ENCODE measurements at regions not wholly inside any gene's neighbourhood (a gene's known extent, or its start where the extent isn't known, plus 50 kb on each side); places are given as distances from the start of the nearest gene placed in this dataset.

DNA sequence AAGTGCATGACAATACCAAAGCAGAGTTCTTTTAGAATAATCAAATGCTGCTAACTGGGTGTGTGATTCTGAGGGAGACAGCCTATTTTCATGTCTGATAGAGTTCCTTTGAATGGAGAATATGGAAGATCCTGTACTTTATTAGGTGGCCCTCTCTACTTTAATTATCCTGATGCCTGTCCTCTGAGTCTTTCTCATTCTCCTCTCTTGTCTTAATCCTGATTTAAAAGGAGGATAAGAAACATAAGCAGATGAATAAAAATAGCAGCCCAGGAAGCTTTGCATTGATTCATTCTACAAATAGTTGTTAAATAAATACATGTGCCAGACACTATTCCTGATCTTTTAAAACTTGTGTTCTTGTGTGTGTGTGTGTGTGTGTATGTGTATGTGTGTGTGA, 387.3 kb downstream of the SPRY1 start:
- dilution Hi-C loops (cut with MboI; ENCODE audit: extremely low pct_ligation_motif_present, low sequenced_read_pairs): no loop called here
- H3K36me3 ChIP-seq (ENCODE audit: control insufficient read depth in 2 of 2, extremely low read depth in 1 of 2, insufficient read depth in 2 of 2, low read length in 2 of 2): no peaks in the 10 kb centered on the region

DNA sequence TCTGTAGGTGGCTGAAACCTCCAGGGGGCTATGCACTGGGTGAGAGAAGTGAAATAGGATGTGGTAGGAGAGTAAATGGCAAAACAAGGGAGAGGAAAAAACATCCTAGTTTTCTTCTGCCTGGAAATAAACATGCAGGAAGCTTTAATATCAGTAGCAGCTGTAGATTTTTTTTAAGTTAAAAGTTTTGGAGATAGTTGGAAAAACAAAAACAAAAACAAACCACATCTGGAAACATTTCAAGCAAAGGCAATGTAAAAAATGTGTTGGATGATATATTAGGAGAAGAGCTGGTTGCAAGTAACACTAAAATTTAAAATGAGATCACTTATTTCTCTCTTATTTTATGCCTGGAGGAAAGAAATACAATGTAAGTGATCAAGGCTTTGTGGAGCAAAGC, 388.0 kb downstream of the SPRY1 start:
- no peaks in the 10 kb centered on the region for H3K79me2 ChIP-seq (ENCODE audit: control insufficient read depth, insufficient read depth, low read length)
- H3K4me3 ChIP-seq (ENCODE audit: control insufficient read depth in 2 of 3, extremely low read depth in 1 of 3, insufficient read depth in 2 of 3, low read depth in 1 of 3, low read length in 3 of 3): no peak overlapping the region
- H3K27me3 ChIP-seq (ENCODE audit: control insufficient read depth, extremely low read depth, insufficient read depth, low read length): no peaks in the 10 kb centered on the region
- TF ChIP-seq, protein P1, sequence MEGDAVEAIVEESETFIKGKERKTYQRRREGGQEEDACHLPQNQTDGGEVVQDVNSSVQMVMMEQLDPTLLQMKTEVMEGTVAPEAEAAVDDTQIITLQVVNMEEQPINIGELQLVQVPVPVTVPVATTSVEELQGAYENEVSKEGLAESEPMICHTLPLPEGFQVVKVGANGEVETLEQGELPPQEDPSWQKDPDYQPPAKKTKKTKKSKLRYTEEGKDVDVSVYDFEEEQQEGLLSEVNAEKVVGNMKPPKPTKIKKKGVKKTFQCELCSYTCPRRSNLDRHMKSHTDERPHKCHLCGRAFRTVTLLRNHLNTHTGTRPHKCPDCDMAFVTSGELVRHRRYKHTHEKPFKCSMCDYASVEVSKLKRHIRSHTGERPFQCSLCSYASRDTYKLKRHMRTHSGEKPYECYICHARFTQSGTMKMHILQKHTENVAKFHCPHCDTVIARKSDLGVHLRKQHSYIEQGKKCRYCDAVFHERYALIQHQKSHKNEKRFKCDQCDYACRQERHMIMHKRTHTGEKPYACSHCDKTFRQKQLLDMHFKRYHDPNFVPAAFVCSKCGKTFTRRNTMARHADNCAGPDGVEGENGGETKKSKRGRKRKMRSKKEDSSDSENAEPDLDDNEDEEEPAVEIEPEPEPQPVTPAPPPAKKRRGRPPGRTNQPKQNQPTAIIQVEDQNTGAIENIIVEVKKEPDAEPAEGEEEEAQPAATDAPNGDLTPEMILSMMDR (optimal IDR thresholded peaks at IDR 0.05 in 1 of 3, IDR thresholded peaks at IDR 0.05 in 1 of 3, conservative IDR thresholded peaks at IDR 0.05 in 1 of 3; ENCODE audit: extremely low read depth in 1 of 3, insufficient read depth in 2 of 3, low read length in 3 of 3): no peak
- no peak for TF ChIP-seq EZH2 (IDR thresholded peaks at IDR 0.05; ENCODE audit: low read length)
- no peaks in the 10 kb centered on the region for H3K9me1 ChIP-seq (ENCODE audit: control insufficient read depth, extremely low read depth, insufficient read depth, low read length)
- H3K36me3 ChIP-seq (ENCODE audit: control insufficient read depth in 2 of 2, extremely low read depth in 1 of 2, insufficient read depth in 2 of 2, low read length in 2 of 2): no peaks in the 10 kb centered on the region
- dilution Hi-C loops (cut with MboI; ENCODE audit: extremely low pct_ligation_motif_present, low sequenced_read_pairs): no loop called here
- H2AFZ ChIP-seq (ENCODE audit: control insufficient read depth, low read length): no peak overlapping the region
- H3K4me1 ChIP-seq (ENCODE audit: control insufficient read depth, extremely low read depth, insufficient read depth, low read length): no peaks in the 10 kb centered on the region
- H3K4me2 ChIP-seq (ENCODE audit: control insufficient read depth, extremely low read depth, insufficient read depth, low read depth, low read length): no peak overlapping the region
- H3K9ac ChIP-seq (ENCODE audit: control insufficient read depth, extremely low read depth, insufficient read depth, low read length): no peak overlapping the region
- DNase-seq (ENCODE audit: low read depth, low spot score) (no peak), FAIRE-seq (no peak)
- no peak overlapping the region for H3K27ac ChIP-seq (ENCODE audit: control insufficient read depth, insufficient read depth, low read length)
- no peaks in the 10 kb centered on the region for H3K9me3 ChIP-seq (ENCODE audit: control insufficient read depth, low read depth, low read length)
- H4K20me1 ChIP-seq (ENCODE audit: control insufficient read depth, extremely low read depth, insufficient read depth, low read length): no peaks in the 10 kb centered on the region

More for the DNA sequence above, 387.3 kb downstream of the SPRY1 start:
- Histone ChIP-seq H3K9me3 (ENCODE audit: control insufficient read depth, low read depth, low read length) (no peaks in the 10 kb centered on the region), H3K9me1 (ENCODE audit: control insufficient read depth, extremely low read depth, insufficient read depth, low read length) (no peaks in the 10 kb centered on the region), H4K20me1 (ENCODE audit: control insufficient read depth, extremely low read depth, insufficient read depth, low read length) (no peaks in the 10 kb centered on the region), H3K9ac (ENCODE audit: control insufficient read depth, extremely low read depth, insufficient read depth, low read length) (no peak overlapping the region), H3K27me3 (ENCODE audit: control insufficient read depth, extremely low read depth, insufficient read depth, low read length) (no peaks in the 10 kb centered on the region), H3K27ac (ENCODE audit: control insufficient read depth, insufficient read depth, low read length) (no peak overlapping the region), H3K4me2 (ENCODE audit: control insufficient read depth, extremely low read depth, insufficient read depth, low read depth, low read length) (no peak overlapping the region), H2AFZ (ENCODE audit: control insufficient read depth, low read length) (no peak overlapping the region), H3K79me2 (ENCODE audit: control insufficient read depth, insufficient read depth, low read length) (no peaks in the 10 kb centered on the region), H3K4me3 (ENCODE audit: control insufficient read depth in 2 of 3, extremely low read depth in 1 of 3, insufficient read depth in 2 of 3, low read depth in 1 of 3, low read length in 3 of 3) (no peak overlapping the region), H3K4me1 (ENCODE audit: control insufficient read depth, extremely low read depth, insufficient read depth, low read length) (no peaks in the 10 kb centered on the region)
- DNase-seq (ENCODE audit: low read depth, low spot score) (no peak), FAIRE-seq (no peak)
- TF ChIP-seq, protein P1 (optimal IDR thresholded peaks at IDR 0.05 in 1 of 3, IDR thresholded peaks at IDR 0.05 in 1 of 3, conservative IDR thresholded peaks at IDR 0.05 in 1 of 3; ENCODE audit: extremely low read depth in 1 of 3, insufficient read depth in 2 of 3, low read length in 3 of 3): no peak
- no peak for TF ChIP-seq EZH2 (IDR thresholded peaks at IDR 0.05; ENCODE audit: low read length)
